Brain pericyte (primary cell): ENCODE measurements at regions not wholly inside any gene's neighbourhood (a gene's known extent, or its start where the extent isn't known, plus 50 kb on each side); places are given as distances from the start of the nearest gene placed in this dataset.
"Not testable (repeated sequence)": the region's sequence is repeated elsewhere in the genome, so short reads cannot be mapped to it uniquely, and the experiment has no call there.

Experiments
- DNase-seq: peaks from one replicate; pipeline ENCODE4 v3.0.0-alpha.2; 2012; ENCODE audit warnings: low read depth, low spot score

- no peak for DNase-seq
Observed at GRCh38 chr5:135182675-135183074, 148.6 kb upstream of the PITX1 start.

GRCh38 chr5:135181653-135182052 is 147.6 kb upstream of the PITX1 start:
- DNase-seq, result no peak

GRCh38 chr5:135179308-135179980 is 145.4 kb upstream of the PITX1 start:
- DNase-seq, result no peak

- DNase-seq, result no peak
Observed at GRCh38 chr5:135178476-135179155, 144.6 kb upstream of the PITX1 start.

- DNase-seq, result no peak
Observed at GRCh38 chr5:135177591-135177990, 143.6 kb upstream of the PITX1 start.

- no peak for DNase-seq
Observed at GRCh38 chr5:135176991-135177390, 143.0 kb upstream of the PITX1 start.

- no peak for DNase-seq
Observed at GRCh38 chr5:135174315-135175096, 140.5 kb upstream of the PITX1 start.

GRCh38 chr5:135173662-135174290 is 139.7 kb upstream of the PITX1 start:
- no peak for DNase-seq

- DNase-seq, result no peak
Observed at GRCh38 chr5:135172718-135173117, 138.7 kb upstream of the PITX1 start.

GRCh38 chr5:135171336-135171735 is 137.3 kb upstream of the PITX1 start:
- DNase-seq, result no peak

GRCh38 chr5:135170500-135170899 is 136.5 kb upstream of the PITX1 start:
- no peak for DNase-seq

- DNase-seq, result no peak
Observed at GRCh38 chr5:135169753-135170152, 135.7 kb upstream of the PITX1 start.

GRCh38 chr5:135167634-135168033 is 133.6 kb upstream of the PITX1 start:
- no peak for DNase-seq

GRCh38 chr5:135164873-135165614 is 131.0 kb upstream of the PITX1 start:
- not testable (repeated sequence) for DNase-seq

- no peak for DNase-seq
Observed at GRCh38 chr5:135163964-135164363, 129.9 kb upstream of the PITX1 start.

- no peak for DNase-seq
Observed at GRCh38 chr5:135163391-135163790, 129.4 kb upstream of the PITX1 start.

GRCh38 chr5:135162661-135163265 is 128.7 kb upstream of the PITX1 start:
- no peak for DNase-seq

GRCh38 chr5:135161221-135161620 is 127.2 kb upstream of the PITX1 start:
- DNase-seq, result no peak

GRCh38 chr5:135160036-135160675 is 126.1 kb upstream of the PITX1 start:
- DNase-seq, result no peak

GRCh38 chr5:135159626-135160025 is 125.6 kb upstream of the PITX1 start:
- DNase-seq, result no peak

GRCh38 chr5:135158982-135159381 is 125.0 kb upstream of the PITX1 start:
- no peak for DNase-seq
